ENCODE measurements at regions not wholly inside any gene's neighbourhood (a gene's known extent, or its start where the extent isn't known, plus 50 kb on each side); places are given as distances from the start of the nearest gene placed in this dataset.

- H3K27ac Mint-ChIP-seq (ENCODE audit: unreplicated experiment), result no peak overlapping the region
- H3K4me3 Mint-ChIP-seq (ENCODE audit: unreplicated experiment), result no peak overlapping the region
- no peaks in the 10 kb centered on the region for H3K9me3 ChIP-seq (ENCODE audit: insufficient read depth, low read depth, low read length)
- DNase-seq (ENCODE audit: low read depth) (no peak), FAIRE-seq (no peak)
- H3K4me3 ChIP-seq (ENCODE audit: insufficient read depth, low read depth, low read length), result no peak overlapping the region
- H2AFZ ChIP-seq (ENCODE audit: low read depth, low read length), result no peak overlapping the region
- no peaks in the 10 kb centered on the region for H3K36me3 ChIP-seq (ENCODE audit: insufficient read depth, low read length)
- TF ChIP-seq, protein P1, sequence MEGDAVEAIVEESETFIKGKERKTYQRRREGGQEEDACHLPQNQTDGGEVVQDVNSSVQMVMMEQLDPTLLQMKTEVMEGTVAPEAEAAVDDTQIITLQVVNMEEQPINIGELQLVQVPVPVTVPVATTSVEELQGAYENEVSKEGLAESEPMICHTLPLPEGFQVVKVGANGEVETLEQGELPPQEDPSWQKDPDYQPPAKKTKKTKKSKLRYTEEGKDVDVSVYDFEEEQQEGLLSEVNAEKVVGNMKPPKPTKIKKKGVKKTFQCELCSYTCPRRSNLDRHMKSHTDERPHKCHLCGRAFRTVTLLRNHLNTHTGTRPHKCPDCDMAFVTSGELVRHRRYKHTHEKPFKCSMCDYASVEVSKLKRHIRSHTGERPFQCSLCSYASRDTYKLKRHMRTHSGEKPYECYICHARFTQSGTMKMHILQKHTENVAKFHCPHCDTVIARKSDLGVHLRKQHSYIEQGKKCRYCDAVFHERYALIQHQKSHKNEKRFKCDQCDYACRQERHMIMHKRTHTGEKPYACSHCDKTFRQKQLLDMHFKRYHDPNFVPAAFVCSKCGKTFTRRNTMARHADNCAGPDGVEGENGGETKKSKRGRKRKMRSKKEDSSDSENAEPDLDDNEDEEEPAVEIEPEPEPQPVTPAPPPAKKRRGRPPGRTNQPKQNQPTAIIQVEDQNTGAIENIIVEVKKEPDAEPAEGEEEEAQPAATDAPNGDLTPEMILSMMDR (IDR thresholded peaks at IDR 0.05; ENCODE audit: insufficient read depth, low read depth, low read length), result no peak
- no peaks in the 10 kb centered on the region for H3K79me2 ChIP-seq (ENCODE audit: insufficient read depth, low read length)
- no peaks in the 10 kb centered on the region for H3K36me3 Mint-ChIP-seq (ENCODE audit: low read depth, unreplicated experiment)
- H3K4me2 ChIP-seq (ENCODE audit: low read length), result no peak overlapping the region
- no peaks in the 10 kb centered on the region for H3K4me1 Mint-ChIP-seq (ENCODE audit: low read depth, unreplicated experiment)
- H3K9me3 Mint-ChIP-seq (ENCODE audit: unreplicated experiment), result no peaks in the 10 kb centered on the region
- no peak overlapping the region for H3K27ac ChIP-seq (ENCODE audit: low read depth, low read length)
- H4K20me1 ChIP-seq (ENCODE audit: insufficient read depth, low read length), result no peaks in the 10 kb centered on the region
- peaks cover 11% of the 10 kb centered on the region for H3K27me3 Mint-ChIP-seq (ENCODE audit: low read depth, unreplicated experiment)
- H3K27me3 ChIP-seq (ENCODE audit: insufficient read depth, low read length), result peaks cover 10% of the 10 kb centered on the region
- H3K9ac ChIP-seq (ENCODE audit: low read length), result no peak overlapping the region
- H3K4me1 ChIP-seq (ENCODE audit: insufficient read depth, low read length), result no peaks in the 10 kb centered on the region
Observed at GRCh38 chr2:29991086-29991485, 69.7 kb upstream of the ALK start.

DNA sequence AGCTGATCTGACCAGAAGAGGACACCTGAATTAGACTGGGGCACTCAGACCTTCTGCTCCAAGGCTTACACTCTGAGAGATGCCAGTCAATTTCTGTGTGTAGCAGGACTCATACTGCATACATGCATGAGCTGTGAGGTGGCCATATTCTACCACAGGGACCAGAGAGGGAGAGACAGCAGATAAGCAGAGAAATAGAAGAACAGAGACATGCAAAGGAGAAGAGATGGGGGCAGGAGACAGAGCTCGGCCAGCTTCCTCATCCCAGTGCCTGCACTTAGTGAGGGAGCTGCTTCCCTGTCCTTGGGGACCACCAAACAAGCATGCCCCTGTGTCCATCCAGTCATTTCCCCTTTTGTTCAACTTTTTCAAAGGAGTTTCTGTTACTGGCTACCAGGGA, 73.9 kb upstream of the ALK start:
- DNase-seq (ENCODE audit: low read depth), result no peak
- H3K4me3 Mint-ChIP-seq (ENCODE audit: unreplicated experiment), result no peak overlapping the region
- Histone ChIP-seq H2AFZ (ENCODE audit: low read depth, low read length) (no peak overlapping the region), H4K20me1 (ENCODE audit: insufficient read depth, low read length) (no peaks in the 10 kb centered on the region), H3K9me3 (ENCODE audit: insufficient read depth, low read depth, low read length) (no peaks in the 10 kb centered on the region), H3K4me1 (ENCODE audit: insufficient read depth, low read length) (no peaks in the 10 kb centered on the region), H3K79me2 (ENCODE audit: insufficient read depth, low read length) (no peaks in the 10 kb centered on the region), H3K27ac (ENCODE audit: low read depth, low read length) (no peak overlapping the region), H3K9ac (ENCODE audit: low read length) (no peak overlapping the region), H3K4me3 (ENCODE audit: insufficient read depth, low read depth, low read length) (no peak overlapping the region), H3K27me3 (ENCODE audit: insufficient read depth, low read length) (peaks cover 7% of the 10 kb centered on the region), H3K36me3 (ENCODE audit: insufficient read depth, low read length) (no peaks in the 10 kb centered on the region), H3K4me2 (ENCODE audit: low read length) (no peak overlapping the region)
- no peaks in the 10 kb centered on the region for H3K36me3 Mint-ChIP-seq (ENCODE audit: low read depth, unreplicated experiment)
- FAIRE-seq, result no peak
- H3K27me3 Mint-ChIP-seq (ENCODE audit: low read depth, unreplicated experiment), result peaks cover 12% of the 10 kb centered on the region
- TF ChIP-seq EZH2 (IDR thresholded peaks at IDR 0.05; ENCODE audit: insufficient read depth, low read length), result no peak
- TF ChIP-seq, protein P1 (IDR thresholded peaks at IDR 0.05; ENCODE audit: insufficient read depth, low read depth, low read length), result no peak
- no peak overlapping the region for H3K27ac Mint-ChIP-seq (ENCODE audit: unreplicated experiment)
- H3K4me1 Mint-ChIP-seq (ENCODE audit: low read depth, unreplicated experiment), result no peaks in the 10 kb centered on the region
- H3K9me3 Mint-ChIP-seq (ENCODE audit: unreplicated experiment), result no peaks in the 10 kb centered on the region

- H3K9me3 ChIP-seq (ENCODE audit: insufficient read depth, low read depth, low read length), result no peaks in the 10 kb centered on the region
- Mint-ChIP-seq H3K27ac (ENCODE audit: unreplicated experiment) (no peak overlapping the region), H3K9me3 (ENCODE audit: unreplicated experiment) (no peaks in the 10 kb centered on the region), H3K4me1 (ENCODE audit: low read depth, unreplicated experiment) (no peaks in the 10 kb centered on the region), H3K36me3 (ENCODE audit: low read depth, unreplicated experiment) (no peaks in the 10 kb centered on the region), H3K4me3 (ENCODE audit: unreplicated experiment) (no peak overlapping the region), H3K27me3 (ENCODE audit: low read depth, unreplicated experiment) (peaks cover 1% of the 10 kb centered on the region)
- no peaks in the 10 kb centered on the region for H4K20me1 ChIP-seq (ENCODE audit: insufficient read depth, low read length)
- no peaks in the 10 kb centered on the region for H3K79me2 ChIP-seq (ENCODE audit: insufficient read depth, low read length)
- H3K9ac ChIP-seq (ENCODE audit: low read length), result no peak overlapping the region
- no peak overlapping the region for H3K4me3 ChIP-seq (ENCODE audit: insufficient read depth, low read depth, low read length)
- no peak for FAIRE-seq
- H3K27ac ChIP-seq (ENCODE audit: low read depth, low read length), result no peak overlapping the region
- H3K27me3 ChIP-seq (ENCODE audit: insufficient read depth, low read length), result no peaks in the 10 kb centered on the region
- DNase-seq (ENCODE audit: low read depth), result no peak
- no peaks in the 10 kb centered on the region for H3K4me1 ChIP-seq (ENCODE audit: insufficient read depth, low read length)
- H3K36me3 ChIP-seq (ENCODE audit: insufficient read depth, low read length), result no peaks in the 10 kb centered on the region
- TF ChIP-seq EZH2 (IDR thresholded peaks at IDR 0.05; ENCODE audit: insufficient read depth, low read length), result no peak
- TF ChIP-seq, protein P1 (IDR thresholded peaks at IDR 0.05; ENCODE audit: insufficient read depth, low read depth, low read length), result no peak
- no peak overlapping the region for H3K4me2 ChIP-seq (ENCODE audit: low read length)
- H2AFZ ChIP-seq (ENCODE audit: low read depth, low read length), result no peak overlapping the region
Observed at GRCh38 chr2:30003128-30003527, 81.7 kb upstream of the ALK start.

Data from astrocyte (in vitro differentiated cells and primary cell).